ENCODE measurements at regions not wholly inside any gene's neighbourhood (a gene's known extent, or its start where the extent isn't known, plus 50 kb on each side); places are given as distances from the start of the nearest gene placed in this dataset.

DNA sequence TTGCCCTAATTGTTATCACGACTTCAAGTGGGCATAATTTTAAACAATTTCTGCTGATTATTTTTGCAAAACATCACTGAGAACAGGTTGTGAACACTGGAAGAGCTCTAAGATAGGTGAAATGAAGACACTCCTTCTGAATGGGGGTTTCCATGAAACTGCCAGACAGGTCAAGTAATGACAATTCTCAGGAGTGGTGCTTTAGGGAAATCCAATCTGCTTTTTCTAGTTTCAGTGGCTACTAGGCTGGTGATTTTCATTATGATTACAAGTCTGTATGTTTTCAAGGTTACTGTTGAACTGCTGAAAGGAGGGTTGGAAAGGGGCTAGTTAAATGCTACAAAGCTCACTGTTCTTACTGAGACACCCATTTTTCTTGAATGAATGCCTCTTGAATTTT, 1724.2 kb downstream of the PCDH9 start:
- Histone ChIP-seq H3K27me3 (ENCODE audit: insufficient read depth, low read length) (no peaks in the 10 kb centered on the region), H3K79me2 (ENCODE audit: insufficient read depth, low read length) (no peaks in the 10 kb centered on the region), H3K4me2 (ENCODE audit: low read length) (no peak overlapping the region), H3K4me3 (ENCODE audit: insufficient read depth, low read depth, low read length) (no peak overlapping the region), H3K36me3 (ENCODE audit: insufficient read depth, low read length) (no peaks in the 10 kb centered on the region), H2AFZ (ENCODE audit: low read depth, low read length) (no peak overlapping the region), H3K4me1 (ENCODE audit: insufficient read depth, low read length) (no peaks in the 10 kb centered on the region), H3K9me3 (ENCODE audit: insufficient read depth, low read depth, low read length) (no peaks in the 10 kb centered on the region), H3K27ac (ENCODE audit: low read depth, low read length) (no peak overlapping the region), H4K20me1 (ENCODE audit: insufficient read depth, low read length) (no peaks in the 10 kb centered on the region), H3K9ac (ENCODE audit: low read length) (no peak overlapping the region)
- no peak for FAIRE-seq
- Mint-ChIP-seq H3K4me3 (ENCODE audit: unreplicated experiment) (no peak overlapping the region), H3K27ac (ENCODE audit: unreplicated experiment) (no peak overlapping the region), H3K9me3 (ENCODE audit: unreplicated experiment) (no peaks in the 10 kb centered on the region), H3K4me1 (ENCODE audit: low read depth, unreplicated experiment) (no peaks in the 10 kb centered on the region), H3K27me3 (ENCODE audit: low read depth, unreplicated experiment) (no peaks in the 10 kb centered on the region), H3K36me3 (ENCODE audit: low read depth, unreplicated experiment) (no peaks in the 10 kb centered on the region)
- no peak for TF ChIP-seq EZH2 (IDR thresholded peaks at IDR 0.05; ENCODE audit: insufficient read depth, low read length)
- TF ChIP-seq, protein P1, sequence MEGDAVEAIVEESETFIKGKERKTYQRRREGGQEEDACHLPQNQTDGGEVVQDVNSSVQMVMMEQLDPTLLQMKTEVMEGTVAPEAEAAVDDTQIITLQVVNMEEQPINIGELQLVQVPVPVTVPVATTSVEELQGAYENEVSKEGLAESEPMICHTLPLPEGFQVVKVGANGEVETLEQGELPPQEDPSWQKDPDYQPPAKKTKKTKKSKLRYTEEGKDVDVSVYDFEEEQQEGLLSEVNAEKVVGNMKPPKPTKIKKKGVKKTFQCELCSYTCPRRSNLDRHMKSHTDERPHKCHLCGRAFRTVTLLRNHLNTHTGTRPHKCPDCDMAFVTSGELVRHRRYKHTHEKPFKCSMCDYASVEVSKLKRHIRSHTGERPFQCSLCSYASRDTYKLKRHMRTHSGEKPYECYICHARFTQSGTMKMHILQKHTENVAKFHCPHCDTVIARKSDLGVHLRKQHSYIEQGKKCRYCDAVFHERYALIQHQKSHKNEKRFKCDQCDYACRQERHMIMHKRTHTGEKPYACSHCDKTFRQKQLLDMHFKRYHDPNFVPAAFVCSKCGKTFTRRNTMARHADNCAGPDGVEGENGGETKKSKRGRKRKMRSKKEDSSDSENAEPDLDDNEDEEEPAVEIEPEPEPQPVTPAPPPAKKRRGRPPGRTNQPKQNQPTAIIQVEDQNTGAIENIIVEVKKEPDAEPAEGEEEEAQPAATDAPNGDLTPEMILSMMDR (IDR thresholded peaks at IDR 0.05; ENCODE audit: insufficient read depth, low read depth, low read length), result no peak
- no peak for DNase-seq (ENCODE audit: low read depth)

DNA sequence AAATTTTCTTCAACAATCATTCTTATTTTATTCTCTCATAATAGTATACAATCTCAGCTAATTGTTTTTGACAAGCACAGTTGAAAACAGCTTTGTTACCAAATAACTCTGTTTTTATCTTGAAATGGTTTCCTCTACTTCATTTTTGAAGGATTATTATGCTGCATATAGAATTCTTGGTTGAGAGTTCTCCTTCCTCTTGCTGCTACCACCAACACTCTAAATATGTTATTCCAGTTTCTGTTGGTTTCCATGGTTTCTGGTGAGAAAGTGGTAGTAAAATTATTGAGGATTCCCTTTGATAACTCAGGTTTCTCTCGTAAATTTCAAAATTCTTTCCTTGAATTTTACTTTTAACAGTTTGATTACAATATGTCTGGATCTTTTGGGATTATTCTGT, 1725.9 kb downstream of the PCDH9 start:
- no peaks in the 10 kb centered on the region for H3K36me3 ChIP-seq (ENCODE audit: insufficient read depth, low read length)
- H2AFZ ChIP-seq (ENCODE audit: low read depth, low read length), result no peak overlapping the region
- H3K9ac ChIP-seq (ENCODE audit: low read length), result no peak overlapping the region
- no peak overlapping the region for H3K4me3 Mint-ChIP-seq (ENCODE audit: unreplicated experiment)
- no peaks in the 10 kb centered on the region for H3K27me3 Mint-ChIP-seq (ENCODE audit: low read depth, unreplicated experiment)
- H3K4me3 ChIP-seq (ENCODE audit: insufficient read depth, low read depth, low read length), result no peak overlapping the region
- H3K27ac Mint-ChIP-seq (ENCODE audit: unreplicated experiment), result no peak overlapping the region
- H3K9me3 Mint-ChIP-seq (ENCODE audit: unreplicated experiment), result no peaks in the 10 kb centered on the region
- DNase-seq (ENCODE audit: low read depth) (no peak), FAIRE-seq (no peak)
- no peaks in the 10 kb centered on the region for H3K27me3 ChIP-seq (ENCODE audit: insufficient read depth, low read length)
- no peak overlapping the region for H3K4me2 ChIP-seq (ENCODE audit: low read length)
- H4K20me1 ChIP-seq (ENCODE audit: insufficient read depth, low read length), result no peaks in the 10 kb centered on the region
- no peaks in the 10 kb centered on the region for H3K4me1 ChIP-seq (ENCODE audit: insufficient read depth, low read length)
- no peaks in the 10 kb centered on the region for H3K79me2 ChIP-seq (ENCODE audit: insufficient read depth, low read length)
- no peaks in the 10 kb centered on the region for H3K4me1 Mint-ChIP-seq (ENCODE audit: low read depth, unreplicated experiment)
- H3K27ac ChIP-seq (ENCODE audit: low read depth, low read length), result no peak overlapping the region
- no peaks in the 10 kb centered on the region for H3K36me3 Mint-ChIP-seq (ENCODE audit: low read depth, unreplicated experiment)
- no peaks in the 10 kb centered on the region for H3K9me3 ChIP-seq (ENCODE audit: insufficient read depth, low read depth, low read length)
- TF ChIP-seq EZH2 (IDR thresholded peaks at IDR 0.05; ENCODE audit: insufficient read depth, low read length), result no peak
- TF ChIP-seq, protein P1 (IDR thresholded peaks at IDR 0.05; ENCODE audit: insufficient read depth, low read depth, low read length), result no peak

DNA sequence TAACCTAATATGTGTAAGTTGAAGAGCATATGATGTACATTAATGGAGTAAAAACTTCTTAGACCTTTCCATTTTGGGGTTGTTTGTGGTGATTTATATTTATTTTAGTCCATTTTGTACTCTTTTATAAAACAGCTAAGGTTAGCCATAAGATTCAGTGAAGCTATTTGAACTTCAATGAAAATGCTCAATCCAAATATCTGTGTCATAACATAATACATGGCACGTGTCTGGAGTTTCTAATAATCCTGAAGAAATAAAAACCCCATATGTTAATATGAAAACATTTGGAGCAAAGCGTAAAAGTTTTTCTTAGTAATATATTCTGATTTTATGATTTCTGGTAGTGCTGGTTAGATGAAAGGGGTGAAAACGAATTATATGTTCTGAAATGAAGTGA, 1729.7 kb downstream of the PCDH9 start:
- DNase-seq (ENCODE audit: low read depth) (no peak), FAIRE-seq (no peak)
- Mint-ChIP-seq H3K4me1 (ENCODE audit: low read depth, unreplicated experiment) (peaks cover 6% of the 10 kb centered on the region), H3K4me3 (ENCODE audit: unreplicated experiment) (no peak overlapping the region), H3K9me3 (ENCODE audit: unreplicated experiment) (no peaks in the 10 kb centered on the region), H3K27me3 (ENCODE audit: low read depth, unreplicated experiment) (no peaks in the 10 kb centered on the region), H3K27ac (ENCODE audit: unreplicated experiment) (no peak overlapping the region), H3K36me3 (ENCODE audit: low read depth, unreplicated experiment) (no peaks in the 10 kb centered on the region)
- H3K4me3 ChIP-seq (ENCODE audit: insufficient read depth, low read depth, low read length), result no peak overlapping the region
- H3K27ac ChIP-seq (ENCODE audit: low read depth, low read length), result no peak overlapping the region
- H4K20me1 ChIP-seq (ENCODE audit: insufficient read depth, low read length), result no peaks in the 10 kb centered on the region
- TF ChIP-seq EZH2 (IDR thresholded peaks at IDR 0.05; ENCODE audit: insufficient read depth, low read length), result no peak
- TF ChIP-seq, protein P1 (IDR thresholded peaks at IDR 0.05; ENCODE audit: insufficient read depth, low read depth, low read length), result no peak
- no peaks in the 10 kb centered on the region for H3K36me3 ChIP-seq (ENCODE audit: insufficient read depth, low read length)
- peaks cover 4% of the 10 kb centered on the region for H3K4me1 ChIP-seq (ENCODE audit: insufficient read depth, low read length)
- H3K27me3 ChIP-seq (ENCODE audit: insufficient read depth, low read length), result no peaks in the 10 kb centered on the region
- no peak overlapping the region for H3K9ac ChIP-seq (ENCODE audit: low read length)
- no peaks in the 10 kb centered on the region for H3K79me2 ChIP-seq (ENCODE audit: insufficient read depth, low read length)
- no peak overlapping the region for H2AFZ ChIP-seq (ENCODE audit: low read depth, low read length)
- no peak overlapping the region for H3K4me2 ChIP-seq (ENCODE audit: low read length)
- H3K9me3 ChIP-seq (ENCODE audit: insufficient read depth, low read depth, low read length), result no peaks in the 10 kb centered on the region

All from astrocyte (in vitro differentiated cells and primary cell).